Left ventricle myocardium inferior (tissue), 1 donor: ENCODE measurements at regions not wholly inside any gene's neighbourhood (a gene's known extent, or its start where the extent isn't known, plus 50 kb on each side); places are given as distances from the start of the nearest gene placed in this dataset.

Source experiments
- DNase-seq: peaks from one replicate; pipeline ENCODE4 v3.0.0-alpha.2; 2020
- H3K27ac ChIP-seq: fragments of 200-600 bp; replicated peaks from 2 replicates; pipeline ENCODE4 v1.8.0; 2021
- H3K27me3 ChIP-seq: fragments of 200-600 bp; 2 replicates; pipeline ENCODE4 v1.8.0; 2021; ENCODE audit warnings: low read depth
- H3K36me3 ChIP-seq: fragments of 200-600 bp; 2 replicates; pipeline ENCODE4 v1.8.0; 2021
- H3K4me1 ChIP-seq: fragments of 200-600 bp; 2 replicates; pipeline ENCODE4 v1.8.0; 2021
- H3K4me3 ChIP-seq: fragments of 200-600 bp; 2 replicates; pipeline ENCODE4 v1.8.0; 2021; ENCODE audit warnings: mild to moderate bottlenecking, moderate library complexity
- H3K9me3 ChIP-seq: fragments of 200-600 bp; replicated peaks from 2 replicates; pipeline ENCODE4 v1.8.0; 2021
- CTCF ChIP-seq: fragments of 200-600 bp; IDR thresholded peaks from 2 replicates; pipeline ENCODE4 v1.8.0; 2021; ENCODE audit warnings: antibody characterized with exemption, mild to moderate bottlenecking, borderline replicate concordance
- intact Hi-C: fragments of 100-400 bp; cut with micrococcal nuclease; formaldehyde crosslinking; loops from one replicate; pipeline ENCODE4 v1.11.0; 2022
- donor health status: DM: no; HTN: yes; CAD: no; lungs with severe emphysema.

- peaks cover 23% of the 10 kb centered on the region for H3K9me3 ChIP-seq
- H3K36me3 ChIP-seq: no peaks in the 10 kb centered on the region
- H3K27me3 ChIP-seq: peaks cover 8% of the 10 kb centered on the region
- H3K4me1 ChIP-seq: no peaks in the 10 kb centered on the region
- no peak for TF ChIP-seq CTCF
- DNase-seq: no peak
- H3K4me3 ChIP-seq: no peak overlapping the region
- intact Hi-C loops: no loop called here
- H3K27ac ChIP-seq: no peak overlapping the region
These were observed 285.1 kb downstream of the CHL1 start for GRCh38 chr3:481680-482079.

DNA sequence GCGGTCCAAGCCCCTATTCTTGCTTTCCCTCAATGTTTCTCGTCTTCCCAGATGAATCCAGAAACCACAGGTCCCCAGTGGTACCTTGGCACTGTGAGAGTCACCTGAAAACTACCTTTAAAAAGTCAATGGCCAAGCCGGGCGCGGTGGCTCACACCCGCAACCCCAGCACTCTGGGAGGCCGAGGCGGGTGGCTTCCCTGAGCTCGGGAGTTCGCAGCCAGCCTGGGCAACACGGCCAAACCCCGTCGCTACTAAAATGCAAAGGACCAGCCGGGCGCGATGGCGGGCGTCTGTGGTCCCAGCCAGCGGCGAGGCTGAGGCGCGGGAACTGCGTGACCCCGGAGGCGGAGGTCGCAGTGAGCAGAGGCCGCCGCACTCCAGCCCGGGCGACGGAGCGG lies 285.9 kb downstream of the CHL1 start:
- no peak for TF ChIP-seq CTCF
- intact Hi-C loops: no loop called here
- no peak overlapping the region for H3K4me3 ChIP-seq
- no peaks in the 10 kb centered on the region for H3K36me3 ChIP-seq
- DNase-seq: no peak
- no peaks in the 10 kb centered on the region for H3K4me1 ChIP-seq
- peaks cover 8% of the 10 kb centered on the region for H3K27me3 ChIP-seq
- peaks cover 23% of the 10 kb centered on the region for H3K9me3 ChIP-seq
- H3K27ac ChIP-seq: peak overlapping the region; percentile 12

DNA sequence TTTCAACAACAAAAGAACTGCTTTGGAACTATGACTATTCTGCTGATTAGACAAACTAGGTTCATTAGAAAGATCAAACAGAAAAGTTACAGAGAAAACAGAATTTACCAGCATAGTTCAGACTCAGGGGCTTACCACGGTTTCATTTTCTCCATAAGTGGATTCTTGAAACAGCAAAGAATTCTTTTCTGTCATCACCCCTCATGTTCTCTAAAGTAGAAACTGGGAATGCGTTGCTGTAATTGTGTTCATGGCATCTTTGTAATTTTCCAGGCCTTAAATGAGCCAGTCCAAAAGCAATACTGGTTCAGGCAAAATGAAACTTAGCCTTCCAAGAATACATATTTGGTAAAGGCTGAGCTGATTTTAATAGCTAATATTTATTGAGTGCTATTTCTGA lies 287.8 kb downstream of the CHL1 start:
- intact Hi-C loops: no loop called here
- Histone ChIP-seq H3K27me3 (peaks cover 8% of the 10 kb centered on the region), H3K27ac (peak overlapping the region; percentile 2), H3K4me3 (no peak overlapping the region), H3K4me1 (no peaks in the 10 kb centered on the region), H3K9me3 (peaks cover 11% of the 10 kb centered on the region), H3K36me3 (no peaks in the 10 kb centered on the region)
- DNase-seq: no peak
- no peak for TF ChIP-seq CTCF

DNA sequence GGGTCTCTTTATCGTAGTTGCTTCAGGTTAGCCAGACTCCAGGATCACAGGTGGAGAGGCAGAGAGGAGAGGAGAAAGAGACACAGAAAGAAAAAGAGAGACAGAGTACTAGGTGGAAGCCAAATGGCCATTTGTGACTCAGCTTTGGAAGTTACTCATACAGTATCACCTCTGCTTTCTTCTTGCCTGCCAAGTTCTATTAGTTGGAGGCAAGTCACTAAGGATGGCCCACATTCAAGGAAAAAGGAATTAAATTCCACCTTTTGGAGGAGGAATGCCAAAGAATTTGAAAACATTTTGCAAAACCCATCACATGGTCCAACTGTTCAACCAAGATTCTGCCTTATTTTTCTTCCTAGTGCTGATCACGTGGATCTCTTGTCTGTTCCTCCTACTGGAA lies 291.1 kb downstream of the CHL1 start:
- Histone ChIP-seq H3K4me3 (no peak overlapping the region), H3K27ac (no peak overlapping the region), H3K9me3 (peaks cover 4% of the 10 kb centered on the region), H3K36me3 (no peaks in the 10 kb centered on the region), H3K4me1 (no peaks in the 10 kb centered on the region), H3K27me3 (no peaks in the 10 kb centered on the region)
- no peak for DNase-seq
- intact Hi-C loops: no loop called here
- no peak for TF ChIP-seq CTCF

DNA sequence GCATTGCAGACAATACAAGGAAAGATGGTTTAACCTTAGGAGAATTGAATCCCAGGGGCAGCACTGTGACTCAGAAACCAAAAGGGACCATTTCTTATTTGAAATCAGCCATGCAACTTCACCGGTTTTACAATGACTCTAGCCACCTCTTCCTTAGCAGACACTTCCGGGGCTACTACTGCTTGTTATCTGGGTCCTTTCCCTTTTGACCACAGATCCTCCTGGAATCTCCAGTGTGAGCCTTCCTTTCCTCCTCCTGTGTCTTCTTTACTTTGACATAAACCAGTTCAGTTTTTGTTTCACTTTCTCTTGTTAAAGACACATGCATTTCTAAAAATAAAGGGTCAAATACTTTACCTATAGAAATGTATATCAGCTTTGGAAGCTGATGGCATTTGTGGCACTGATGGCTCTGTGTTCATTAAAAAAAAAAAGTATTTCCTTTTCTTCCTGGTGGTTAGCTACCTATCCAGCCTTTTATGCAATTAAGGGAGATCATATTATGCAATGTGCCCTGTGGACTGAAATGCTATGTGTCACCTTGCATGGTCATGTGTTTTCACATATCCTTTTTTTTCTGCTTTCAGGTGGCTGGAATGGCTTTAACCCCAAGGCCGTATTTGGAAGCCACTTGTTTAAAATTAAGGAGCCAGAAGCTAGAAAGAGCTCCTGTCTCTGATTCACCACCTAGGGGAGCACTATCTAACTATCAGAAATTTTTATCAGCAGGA lies 296.2 kb downstream of the CHL1 start:
- Histone ChIP-seq H3K36me3 (no peaks in the 10 kb centered on the region), H3K9me3 (peaks cover 4% of the 10 kb centered on the region), H3K4me3 (no peak overlapping the region), H3K27me3 (no peaks in the 10 kb centered on the region), H3K27ac (no peak overlapping the region), H3K4me1 (no peaks in the 10 kb centered on the region)
- no peak for DNase-seq
- intact Hi-C loops: no loop called here
- TF ChIP-seq CTCF: no peak
